Lung microvascular endothelial cell (primary cell): ENCODE measurements at regions not wholly inside any gene's neighbourhood (a gene's known extent, or its start where the extent isn't known, plus 50 kb on each side); places are given as distances from the start of the nearest gene placed in this dataset.
"Not testable (repeated sequence)": the region's sequence is repeated elsewhere in the genome, so short reads cannot be mapped to it uniquely, and the experiment has no call there.

Source experiments
- DNase-seq, 2 donors: peaks; one replicate each; pipeline versions ENCODE4 v3.0.0 to v3.0.0-alpha.2; 2010; ENCODE audit warnings: low read depth in 2 of 2

- no peak for DNase-seq
Observed at GRCh38 chrX:42000836-42001235, 77.5 kb upstream of the CASK start.

- DNase-seq = no peak
Observed at GRCh38 chrX:41984628-41985027, 61.3 kb upstream of the CASK start.

- DNase-seq = no peak
Observed at GRCh38 chrX:41982953-41983352, 59.6 kb upstream of the CASK start.

GRCh38 chrX:41981481-41982013, 58.2 kb upstream of the CASK start:
- no peak for DNase-seq

GRCh38 chrX:41974677-41975076, 51.3 kb upstream of the CASK start:
- not testable (repeated sequence) for DNase-seq

GRCh38 chrX:41973208-41973607, 49.9 kb upstream of the CASK start:
- no peak for DNase-seq
